Keratinocyte (primary cell): ENCODE measurements at regions not wholly inside any gene's neighbourhood (a gene's known extent, or its start where the extent isn't known, plus 50 kb on each side); places are given as distances from the start of the nearest gene placed in this dataset.

Experiments used
- EZH2 ChIP-seq: IDR thresholded peaks from one replicate; pipeline ENCODE4 v1.6.1; 2012; ENCODE audit warnings: inconsistent platforms, mild to moderate bottlenecking, low read length, moderate library complexity
- TF ChIP-seq, protein P1 (sequence below), 3 experiments: IDR thresholded peaks in 1 of 3; conservative IDR thresholded peaks in 1 of 3; optimal IDR thresholded peaks in 1 of 3; 2 replicates in 2 of 3; 3 replicates in 1 of 3; pipeline versions ENCODE3 to v1.5.1; 2011; ENCODE audit warnings: low read length in 3 of 3, mild to moderate bottlenecking in 3 of 3, moderate library complexity in 2 of 3, control low read depth in 1 of 3, inconsistent platforms in 1 of 3; ENCODE audit not compliant: insufficient read depth in 2 of 3; ENCODE audit errors: extremely low read depth in 1 of 3

DNA sequence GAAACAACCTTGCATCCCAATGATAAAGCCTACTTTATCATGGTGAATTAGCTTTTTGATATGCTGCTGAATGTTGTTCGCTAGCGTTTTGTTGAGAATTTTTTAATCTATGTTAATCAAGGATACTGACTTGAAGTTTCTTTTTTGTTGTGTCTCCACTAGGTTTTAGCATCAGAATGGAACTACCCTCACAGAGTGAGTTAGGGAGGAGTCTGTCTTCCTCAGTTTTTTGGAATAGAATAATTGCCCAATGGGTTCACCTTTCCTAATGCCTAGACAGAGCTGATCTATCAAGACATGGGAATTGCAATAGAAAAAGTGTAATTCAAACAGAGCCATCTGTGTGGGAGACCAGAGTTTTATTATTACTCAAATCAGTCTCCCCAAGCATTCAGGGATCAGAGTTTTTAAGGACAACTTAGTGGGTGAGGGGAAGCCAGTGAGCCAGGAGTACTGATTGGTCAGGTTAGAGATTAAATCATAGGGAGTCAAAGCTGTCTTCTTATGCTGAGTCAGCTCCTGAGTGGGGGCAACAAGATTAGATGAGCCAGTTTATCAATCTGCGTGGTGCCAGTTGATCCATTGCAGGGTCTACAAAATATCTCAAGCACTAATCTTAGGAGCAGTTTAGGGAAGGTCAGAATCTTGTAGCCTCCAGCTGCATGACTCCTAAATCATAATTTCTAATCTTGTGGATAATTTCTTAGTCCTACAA is 237.4 kb upstream of the PPP2R3A start:
- TF ChIP-seq, protein P1, sequence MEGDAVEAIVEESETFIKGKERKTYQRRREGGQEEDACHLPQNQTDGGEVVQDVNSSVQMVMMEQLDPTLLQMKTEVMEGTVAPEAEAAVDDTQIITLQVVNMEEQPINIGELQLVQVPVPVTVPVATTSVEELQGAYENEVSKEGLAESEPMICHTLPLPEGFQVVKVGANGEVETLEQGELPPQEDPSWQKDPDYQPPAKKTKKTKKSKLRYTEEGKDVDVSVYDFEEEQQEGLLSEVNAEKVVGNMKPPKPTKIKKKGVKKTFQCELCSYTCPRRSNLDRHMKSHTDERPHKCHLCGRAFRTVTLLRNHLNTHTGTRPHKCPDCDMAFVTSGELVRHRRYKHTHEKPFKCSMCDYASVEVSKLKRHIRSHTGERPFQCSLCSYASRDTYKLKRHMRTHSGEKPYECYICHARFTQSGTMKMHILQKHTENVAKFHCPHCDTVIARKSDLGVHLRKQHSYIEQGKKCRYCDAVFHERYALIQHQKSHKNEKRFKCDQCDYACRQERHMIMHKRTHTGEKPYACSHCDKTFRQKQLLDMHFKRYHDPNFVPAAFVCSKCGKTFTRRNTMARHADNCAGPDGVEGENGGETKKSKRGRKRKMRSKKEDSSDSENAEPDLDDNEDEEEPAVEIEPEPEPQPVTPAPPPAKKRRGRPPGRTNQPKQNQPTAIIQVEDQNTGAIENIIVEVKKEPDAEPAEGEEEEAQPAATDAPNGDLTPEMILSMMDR (optimal IDR thresholded peaks at IDR 0.05 in 1 of 3, IDR thresholded peaks at IDR 0.05 in 1 of 3, conservative IDR thresholded peaks at IDR 0.05 in 1 of 3; ENCODE audit: extremely low read depth in 1 of 3, insufficient read depth in 2 of 3, low read length in 3 of 3): no peak
- no peak for TF ChIP-seq EZH2
